ENCODE measurements at regions not wholly inside any gene's neighbourhood (a gene's known extent, or its start where the extent isn't known, plus 50 kb on each side); places are given as distances from the start of the nearest gene placed in this dataset.

DNA sequence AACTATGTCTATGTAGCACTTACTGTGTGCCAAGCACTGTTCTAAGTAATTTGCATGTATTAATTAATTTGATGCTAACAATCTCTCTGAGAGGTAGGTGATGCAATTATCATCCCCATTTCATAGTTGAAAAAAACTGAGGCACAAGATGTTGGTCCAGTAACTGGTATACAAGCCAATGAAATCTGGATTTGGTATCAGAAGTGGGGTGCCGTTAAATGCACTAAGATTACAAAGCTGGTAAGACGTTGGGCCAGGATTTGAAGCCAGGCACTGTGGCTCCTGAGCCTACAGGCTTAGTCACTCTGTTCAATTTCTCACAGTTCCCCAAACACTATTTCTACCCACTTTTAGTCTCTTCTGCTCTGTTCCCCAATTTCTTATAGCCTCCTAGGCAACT is 70.4 kb upstream of the CACNA1A start:
- Mint-ChIP-seq H3K36me3 (peaks cover 0 to 5% of the 10 kb centered on the region in 2 donors), H3K27me3 (peaks cover 21 to 31% of the 10 kb centered on the region in 2 donors), H3K4me1 (no peaks in the 10 kb centered on the region), H3K27ac (no peak overlapping the region), H3K4me3 (no peak overlapping the region), H3K9me3 (peaks cover 15 to 18% of the 10 kb centered on the region in 2 donors)
- DNase-seq (no peak), ATAC-seq (replicated peaks) (no peak)

- DNase-seq: no peak
- H3K27me3 Mint-ChIP-seq: peaks cover 26 to 40% of the 10 kb centered on the region in 2 donors
- H3K4me1 Mint-ChIP-seq: no peaks in the 10 kb centered on the region
- H3K27ac Mint-ChIP-seq: no peak overlapping the region
- ATAC-seq (replicated peaks): no peak
- H3K36me3 Mint-ChIP-seq: peaks cover 0 to 5% of the 10 kb centered on the region in 2 donors
- H3K9me3 Mint-ChIP-seq: peaks cover 15 to 18% of the 10 kb centered on the region in 2 donors
- H3K4me3 Mint-ChIP-seq: no peak overlapping the region
Measured at GRCh38 chr19:13574933-13575332, 68.7 kb upstream of the CACNA1A start.

GRCh38 chr19:13573056-13573667 is 66.9 kb upstream of the CACNA1A start:
- Mint-ChIP-seq H3K27ac (no peak overlapping the region), H3K4me1 (no peaks in the 10 kb centered on the region), H3K9me3 (peaks cover 13 to 16% of the 10 kb centered on the region in 2 donors), H3K36me3 (peaks cover 0 to 3% of the 10 kb centered on the region in 2 donors), H3K4me3 (no peak overlapping the region), H3K27me3 (peaks cover 26 to 38% of the 10 kb centered on the region in 2 donors)
- no peak for DNase-seq
- no peak for ATAC-seq (replicated peaks)

DNA sequence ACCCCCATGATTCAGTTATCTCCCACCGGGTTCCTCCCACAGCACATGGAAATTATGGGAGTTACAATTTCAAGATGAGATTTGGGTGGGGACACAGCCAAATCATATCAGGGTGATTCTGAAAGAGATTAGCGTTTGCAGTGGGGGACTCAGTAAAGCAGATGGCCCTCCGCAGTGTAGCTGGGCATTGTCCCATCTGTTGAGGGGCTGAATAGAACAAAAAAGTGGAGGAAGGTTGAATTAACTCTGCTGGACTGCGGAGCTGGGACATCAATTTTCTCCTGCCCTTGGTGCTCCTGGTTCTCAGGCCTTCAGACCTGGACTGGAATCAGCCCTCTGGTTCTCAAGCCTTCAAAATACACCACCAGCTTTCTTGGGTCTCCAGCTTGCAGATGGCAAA is 55.2 kb upstream of the CACNA1A start:
- Mint-ChIP-seq H3K27me3 (peaks cover 28 to 46% of the 10 kb centered on the region in 2 donors), H3K4me3 (no peak overlapping the region), H3K27ac (no peak overlapping the region), H3K9me3 (peaks cover 6 to 12% of the 10 kb centered on the region in 2 donors), H3K36me3 (peaks cover 0 to 4% of the 10 kb centered on the region in 2 donors), H3K4me1 (peaks cover 5% of the 10 kb centered on the region in 2 donors)
- no peak for ATAC-seq (replicated peaks)
- no peak for DNase-seq

DNA sequence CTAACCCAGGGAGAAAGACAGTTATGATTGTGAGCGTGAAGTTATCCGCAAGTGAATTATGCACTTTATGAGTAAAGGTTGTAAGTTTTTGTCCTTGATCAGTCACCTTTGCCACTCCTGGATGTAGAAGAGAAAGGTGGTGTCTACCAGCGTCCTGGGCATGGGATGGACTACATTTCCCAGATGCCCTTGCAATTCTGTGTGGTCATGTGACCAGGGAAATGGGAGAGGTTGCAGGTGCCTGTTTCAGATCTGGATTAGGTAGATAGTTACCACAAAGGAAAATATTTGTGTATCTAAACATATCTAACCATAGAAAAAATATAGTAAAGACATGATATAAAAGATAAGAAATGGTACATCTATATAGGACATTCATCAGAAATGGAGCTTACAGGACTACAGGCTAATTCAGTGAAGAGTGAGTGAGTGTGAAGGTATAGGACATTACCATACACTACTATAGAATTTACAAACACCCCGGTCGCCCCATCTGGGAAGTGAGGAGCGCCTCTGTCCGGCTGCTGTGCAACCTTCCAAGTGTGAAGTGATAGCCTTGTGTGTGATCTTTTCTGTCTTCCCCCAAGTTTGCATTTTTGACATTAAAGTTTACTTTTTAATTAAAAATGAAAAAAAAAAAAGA is 51.6 kb upstream of the CACNA1A start:
- peaks cover 5% of the 10 kb centered on the region in 2 donors for H3K4me1 Mint-ChIP-seq
- ATAC-seq (replicated peaks): peak in 1 of 2 donors; percentile 47
- DNase-seq: no peak

GRCh38 chr19:13556552-13556951 is 50.3 kb upstream of the CACNA1A start:
- peaks cover 0 to 4% of the 10 kb centered on the region in 2 donors for H3K36me3 Mint-ChIP-seq
- H3K27me3 Mint-ChIP-seq: peaks cover 44 to 46% of the 10 kb centered on the region in 2 donors
- H3K27ac Mint-ChIP-seq: no peak overlapping the region
- DNase-seq (no peak), ATAC-seq (replicated peaks) (no peak)
- no peak overlapping the region for H3K4me3 Mint-ChIP-seq
- peaks cover 6 to 14% of the 10 kb centered on the region in 2 donors for H3K9me3 Mint-ChIP-seq
- peaks cover 5% of the 10 kb centered on the region in 2 donors for H3K4me1 Mint-ChIP-seq

More for the DNA sequence above, 51.6 kb upstream of the CACNA1A start:
- H3K27me3 Mint-ChIP-seq: peaks cover 36 to 46% of the 10 kb centered on the region in 2 donors
- no peak overlapping the region for H3K27ac Mint-ChIP-seq
- no peak overlapping the region for H3K4me3 Mint-ChIP-seq
- H3K9me3 Mint-ChIP-seq: peaks cover 6 to 12% of the 10 kb centered on the region in 2 donors
- H3K36me3 Mint-ChIP-seq: peaks cover 0 to 4% of the 10 kb centered on the region in 2 donors

Measured in stimulated activated naive B cell treated with anti-CD40 and anti-IgM and Interleukin-4, amounts not matched to agents 10 μg/mL and 1 μg/mL and 100 μg/mL, for 72 hours (primary cell).